GM21360 (cell line): ENCODE measurements at regions not wholly inside any gene's neighbourhood (a gene's known extent, or its start where the extent isn't known, plus 50 kb on each side); places are given as distances from the start of the nearest gene placed in this dataset.

Experiments
- ATAC-seq: cut with Tn5 transposase; IDR thresholded peaks from one replicate; pipeline ENCODE4 v1.9.1; 2021; ENCODE audit warnings: mild to moderate bottlenecking, moderate library complexity; ENCODE audit not compliant: unreplicated experiment

GRCh38 chr4:26020083-26020668 lies 106.2 kb downstream of the SMIM20 start:
- ATAC-seq = no peak

GRCh38 chr4:26020881-26021280 lies 106.9 kb downstream of the SMIM20 start:
- ATAC-seq = no peak

- no peak for ATAC-seq
Observed at GRCh38 chr4:26021417-26022345, 107.7 kb downstream of the SMIM20 start.

- no peak for ATAC-seq
Observed at GRCh38 chr4:26022346-26023202, 108.6 kb downstream of the SMIM20 start.

GRCh38 chr4:26023203-26023972 lies 109.4 kb downstream of the SMIM20 start:
- no peak for ATAC-seq

- no peak for ATAC-seq
Observed at GRCh38 chr4:26024079-26024478, 110.1 kb downstream of the SMIM20 start.

GRCh38 chr4:26028133-26028792 lies 114.2 kb downstream of the SMIM20 start:
- no peak for ATAC-seq

GRCh38 chr4:26028793-26029567 lies 115.0 kb downstream of the SMIM20 start:
- peak; percentile 89 for ATAC-seq

- ATAC-seq = no peak
Observed at GRCh38 chr4:26029568-26030131, 115.6 kb downstream of the SMIM20 start.

- no peak for ATAC-seq
Observed at GRCh38 chr4:26030260-26030667, 116.2 kb downstream of the SMIM20 start.

- no peak for ATAC-seq
Observed at GRCh38 chr4:26030780-26031179, 116.8 kb downstream of the SMIM20 start.

GRCh38 chr4:26031704-26032103 lies 117.7 kb downstream of the SMIM20 start:
- ATAC-seq = no peak

GRCh38 chr4:26032142-26032541 lies 118.1 kb downstream of the SMIM20 start:
- ATAC-seq = no peak

GRCh38 chr4:26032630-26033317 lies 118.8 kb downstream of the SMIM20 start:
- ATAC-seq = no peak

- ATAC-seq = no peak
Observed at GRCh38 chr4:26033389-26033788, 119.4 kb downstream of the SMIM20 start.

- ATAC-seq = no peak
Observed at GRCh38 chr4:26034849-26035248, 120.8 kb downstream of the SMIM20 start.

GRCh38 chr4:26035921-26036320 lies 121.9 kb downstream of the SMIM20 start:
- ATAC-seq = no peak

GRCh38 chr4:26039639-26040359 lies 125.8 kb downstream of the SMIM20 start:
- ATAC-seq = no peak
